Daoy (cell line): ENCODE measurements at regions not wholly inside any gene's neighbourhood (a gene's known extent, or its start where the extent isn't known, plus 50 kb on each side); places are given as distances from the start of the nearest gene placed in this dataset.
"Not testable (repeated sequence)": the region's sequence is repeated elsewhere in the genome, so short reads cannot be mapped to it uniquely, and the experiment has no call there.

ENCODE experiments used
- DNase-seq: peaks from one replicate; pipeline ENCODE4 v3.0.0-alpha.2; 2015; ENCODE audit warnings: low read depth

- DNase-seq = no peak
Measured at GRCh38 chr10:125451319-125451718, 231.6 kb downstream of the TEX36 start.

- DNase-seq = no peak
Measured at GRCh38 chr10:125450218-125450617, 232.7 kb downstream of the TEX36 start.

- no peak for DNase-seq
Measured at GRCh38 chr10:125449571-125449970, 233.4 kb downstream of the TEX36 start.

- DNase-seq = peak; percentile 36
Measured at GRCh38 chr10:125448596-125448995, 234.4 kb downstream of the TEX36 start.

- DNase-seq = no peak
Measured at GRCh38 chr10:125444790-125445189, 238.2 kb downstream of the TEX36 start.

- no peak for DNase-seq
Measured at GRCh38 chr10:125442856-125443540, 240.0 kb downstream of the TEX36 start.

- peak; percentile 6 for DNase-seq
Measured at GRCh38 chr10:125441151-125441550, 241.8 kb downstream of the TEX36 start.

- no peak for DNase-seq
Measured at GRCh38 chr10:125431149-125431548, 251.8 kb downstream of the TEX36 start.

- no peak for DNase-seq
Measured at GRCh38 chr10:125428054-125428453, 254.9 kb downstream of the TEX36 start.

- no peak for DNase-seq
Measured at GRCh38 chr10:125424191-125424847, 258.6 kb downstream of the TEX36 start.

GRCh38 chr10:125423569-125423968 lies 259.4 kb downstream of the TEX36 start:
- no peak for DNase-seq

GRCh38 chr10:125419831-125420230 lies 259.5 kb upstream of the CTBP2 start:
- DNase-seq = no peak

- no peak for DNase-seq
Measured at GRCh38 chr10:125419146-125419545, 258.8 kb upstream of the CTBP2 start.

GRCh38 chr10:125417605-125418004 lies 257.2 kb upstream of the CTBP2 start:
- no peak for DNase-seq

GRCh38 chr10:125415964-125416363 lies 255.6 kb upstream of the CTBP2 start:
- DNase-seq = no peak

- DNase-seq = no peak
Measured at GRCh38 chr10:125415006-125415633, 254.8 kb upstream of the CTBP2 start.

- DNase-seq = peak; percentile 77
Measured at GRCh38 chr10:125411724-125412123, 251.4 kb upstream of the CTBP2 start.

- DNase-seq = no peak
Measured at GRCh38 chr10:125409756-125410155, 249.4 kb upstream of the CTBP2 start.

- DNase-seq = no peak
Measured at GRCh38 chr10:125407557-125407956, 247.2 kb upstream of the CTBP2 start.

- peak; percentile 45 for DNase-seq
Measured at GRCh38 chr10:125407000-125407502, 246.7 kb upstream of the CTBP2 start.

GRCh38 chr10:125404902-125405301 lies 244.5 kb upstream of the CTBP2 start:
- DNase-seq = not testable (repeated sequence)

GRCh38 chr10:125401462-125401861 lies 241.1 kb upstream of the CTBP2 start:
- no peak for DNase-seq

- no peak for DNase-seq
Measured at GRCh38 chr10:125399289-125399688, 238.9 kb upstream of the CTBP2 start.
